Head of caudate nucleus (tissue), 42 donors: ENCODE measurements at regions not wholly inside any gene's neighbourhood (a gene's known extent, or its start where the extent isn't known, plus 50 kb on each side); places are given as distances from the start of the nearest gene placed in this dataset.
"Not testable (repeated sequence)": the region's sequence is repeated elsewhere in the genome, so short reads cannot be mapped to it uniquely, and the experiment has no call there.

Experiments used
- DNase-seq, 42 donors: peaks; one replicate each; pipeline versions ENCODE4 v3.0.0 to v3.0.0-alpha.2; 2020 to 2021; ENCODE audit warnings: mixed read lengths in 7 of 42
- intact Hi-C: fragments of 100-400 bp; cut with DNase I; formaldehyde crosslinking; loops from one replicate; pipeline ENCODE4 v1.15.0; 2022

- peak in 1 of 42 donors; percentile 50 for DNase-seq
- intact Hi-C loops, result loop anchor here (5.0 to 10.0 kb wide), 2 partner anchors 49 to 213 kb away; partner anchors contain the start of gene TNPO1
These were observed 97.0 kb upstream of the ZNF366 start for GRCh38 chr5:72604111-72604797.

GRCh38 chr5:72602696-72603685, 95.8 kb upstream of the ZNF366 start:
- intact Hi-C loops, result loop anchor here (5.0 to 10.0 kb wide), 2 partner anchors 48 to 214 kb away; partner anchors contain the start of gene TNPO1
- DNase-seq, result no peak

GRCh38 chr5:72601861-72602260, 94.7 kb upstream of the ZNF366 start:
- intact Hi-C loops, result loop anchor here (5.0 to 10.0 kb wide), 2 partner anchors 47 to 215 kb away; partner anchors contain the start of gene TNPO1
- no peak for DNase-seq

- DNase-seq, result no peak
- intact Hi-C loops, result loop anchor here (5.0 to 10.0 kb wide), 2 partner anchors 46 to 217 kb away; partner anchors contain the start of gene TNPO1
These were observed 93.3 kb upstream of the ZNF366 start for GRCh38 chr5:72600391-72600981.

GRCh38 chr5:72599519-72600370, 92.5 kb upstream of the ZNF366 start:
- intact Hi-C loops, result loop anchor here (5.0 to 10.0 kb wide), 2 partner anchors 45 to 218 kb away; partner anchors contain the start of gene TNPO1
- DNase-seq, result no peak

GRCh38 chr5:72599065-72599433, 91.8 kb upstream of the ZNF366 start:
- no peak for DNase-seq
- intact Hi-C loops, result no loop called here

GRCh38 chr5:72598401-72599064, 91.3 kb upstream of the ZNF366 start:
- intact Hi-C loops, result no loop called here

GRCh38 chr5:72597456-72597948, 90.3 kb upstream of the ZNF366 start:
- intact Hi-C loops, result no loop called here
- peak in 1 of 42 donors; percentile 13 for DNase-seq

More at GRCh38 chr5:72598401-72599064, 91.3 kb upstream of the ZNF366 start:
- DNase-seq, result no peak

GRCh38 chr5:72596956-72597355, 89.7 kb upstream of the ZNF366 start:
- DNase-seq, result no peak
- intact Hi-C loops, result no loop called here

GRCh38 chr5:72588640-72589039, 81.4 kb upstream of the ZNF366 start:
- intact Hi-C loops, result no loop called here
- no peak for DNase-seq

- no peak for DNase-seq
- intact Hi-C loops, result no loop called here
These were observed 80.6 kb upstream of the ZNF366 start for GRCh38 chr5:72587661-72588308.

GRCh38 chr5:72586788-72587530, 79.7 kb upstream of the ZNF366 start:
- intact Hi-C loops, result no loop called here
- no peak for DNase-seq

GRCh38 chr5:72584466-72584865, 77.3 kb upstream of the ZNF366 start:
- intact Hi-C loops, result no loop called here

GRCh38 chr5:72579290-72579689, 72.1 kb upstream of the ZNF366 start:
- DNase-seq, intact Hi-C loops: not testable (repeated sequence)

More at GRCh38 chr5:72584466-72584865, 77.3 kb upstream of the ZNF366 start:
- no peak for DNase-seq

GRCh38 chr5:72572236-72572765, 65.1 kb upstream of the ZNF366 start:
- intact Hi-C loops, result no loop called here

GRCh38 chr5:72569408-72569944, 62.3 kb upstream of the ZNF366 start:
- DNase-seq, result peak in 2 of 42 donors; percentile 11 to 17
- intact Hi-C loops, result no loop called here

More at GRCh38 chr5:72572236-72572765, 65.1 kb upstream of the ZNF366 start:
- DNase-seq, result no peak
